Natural killer cell (primary cell): ENCODE measurements at regions not wholly inside any gene's neighbourhood (a gene's known extent, or its start where the extent isn't known, plus 50 kb on each side); places are given as distances from the start of the nearest gene placed in this dataset.

ENCODE experiments used
- ATAC-seq, 3 donors: fragments of 150-1000 bp in 2 of 3; fragments of 200-7000 bp in 1 of 3; cut with Tn5 transposase; 1 replicate in 1 of 3; 2 replicates in 2 of 3; pipeline ENCODE4 v1.10.0; 2021; ENCODE audit warnings: mild to moderate bottlenecking in 2 of 3, moderate library complexity in 2 of 3
- DNase-seq, 2 donors: peaks; one replicate each; pipeline versions ENCODE4 v3.0.0 to v3.0.0-alpha.2; 2013 to 2021; ENCODE audit warnings: mixed read lengths in 1 of 2
- H3K27ac ChIP-seq: one replicate; pipeline ENCODE4 v1.5.1; 2013; ENCODE audit warnings: mild to moderate bottlenecking, low read length
- H3K27me3 ChIP-seq: one replicate; pipeline ENCODE4 v1.6.1; 2013; ENCODE audit warnings: low read length; ENCODE audit not compliant: control insufficient read depth, insufficient read depth
- H3K36me3 ChIP-seq: one replicate; pipeline ENCODE4 v1.6.1; 2013; ENCODE audit warnings: low read length; ENCODE audit not compliant: control insufficient read depth, insufficient read depth
- H3K4me1 ChIP-seq: one replicate; pipeline ENCODE4 v1.6.1; 2013; ENCODE audit warnings: low read length; ENCODE audit not compliant: control insufficient read depth, insufficient read depth
- H3K4me3 ChIP-seq: one replicate; pipeline ENCODE4 v1.5.1; 2013; ENCODE audit warnings: low read length
- H3K9me3 ChIP-seq: one replicate; pipeline ENCODE4 v1.6.1; 2013; ENCODE audit warnings: low read length; ENCODE audit not compliant: control insufficient read depth, insufficient read depth
- H3K27ac Mint-ChIP-seq, 2 donors: one replicate each; pipeline ENCODE4 v1.8.0; 2022; ENCODE audit warnings: mild to moderate bottlenecking in 2 of 2, mixed read lengths in 2 of 2, moderate library complexity in 1 of 2
- H3K27me3 Mint-ChIP-seq, 2 donors: one replicate each; pipeline ENCODE4 v1.8.0; 2022; ENCODE audit warnings: low read depth in 2 of 2, mixed read lengths in 2 of 2
- H3K36me3 Mint-ChIP-seq: one replicate; pipeline ENCODE4 v1.8.0; 2022; ENCODE audit warnings: mixed read lengths
- H3K4me1 Mint-ChIP-seq, 2 donors: one replicate each; pipeline ENCODE4 v1.8.0; 2022; ENCODE audit warnings: mixed read lengths in 2 of 2
- H3K4me3 Mint-ChIP-seq: one replicate; pipeline ENCODE4 v1.8.0; 2022; ENCODE audit warnings: mild to moderate bottlenecking, moderate library complexity, mixed read lengths
- H3K9me3 Mint-ChIP-seq, 2 donors: one replicate each; pipeline ENCODE4 v1.8.0; 2022; ENCODE audit warnings: mixed read lengths in 2 of 2
- CTCF ChIP-seq: fragments of 200-600 bp; IDR thresholded peaks from one replicate; pipeline ENCODE4 v1.8.0; 2022; ENCODE audit warnings: antibody characterized with exemption
- WGBS: methylation state at CpG from one replicate; pipeline ENCODE4 v1.1.7; 2013; ENCODE audit warnings: missing lambda C conversion rate; ENCODE audit not compliant: insufficient coverage; 5-methylcytosine and 5-hydroxymethylcytosine counted together
- intact Hi-C: fragments of 100-400 bp; cut with micrococcal nuclease; formaldehyde crosslinking; loops from one replicate; pipeline ENCODE4 v1.14.2; 2022

GRCh38 chr11:29490938-29491337, 525.9 kb downstream of the KCNA4 start:
- Mint-ChIP-seq H3K36me3 (no peaks in the 10 kb centered on the region), H3K27ac (no peak overlapping the region), H3K4me3 (no peak overlapping the region), H3K4me1 (no peaks in the 10 kb centered on the region), H3K27me3 (no peaks in the 10 kb centered on the region), H3K9me3 (peaks cover 5 to 7% of the 10 kb centered on the region in 2 donors)
- Histone ChIP-seq H3K36me3 (no peaks in the 10 kb centered on the region), H3K27ac (no peak overlapping the region), H3K9me3 (no peaks in the 10 kb centered on the region), H3K4me1 (no peaks in the 10 kb centered on the region), H3K4me3 (no peak overlapping the region), H3K27me3 (no peaks in the 10 kb centered on the region)
- intact Hi-C loops, result no loop called here
- WGBS, result 75% methylated on average over 1 of the region's 1 CpG
- ATAC-seq (no peak), DNase-seq (no peak)
- no peak for TF ChIP-seq CTCF

- Mint-ChIP-seq H3K36me3 (no peaks in the 10 kb centered on the region), H3K4me3 (no peak overlapping the region), H3K27ac (no peak overlapping the region), H3K4me1 (no peaks in the 10 kb centered on the region), H3K27me3 (no peaks in the 10 kb centered on the region), H3K9me3 (peaks cover 5 to 9% of the 10 kb centered on the region in 2 donors)
- intact Hi-C loops, result no loop called here
- Histone ChIP-seq H3K27ac (no peak overlapping the region), H3K36me3 (no peaks in the 10 kb centered on the region), H3K27me3 (no peaks in the 10 kb centered on the region), H3K4me3 (no peak overlapping the region), H3K4me1 (no peaks in the 10 kb centered on the region), H3K9me3 (no peaks in the 10 kb centered on the region)
- no peak for TF ChIP-seq CTCF
- ATAC-seq (no peak), DNase-seq (no peak)
Measured at GRCh38 chr11:29486301-29486700, 530.5 kb downstream of the KCNA4 start.

DNA sequence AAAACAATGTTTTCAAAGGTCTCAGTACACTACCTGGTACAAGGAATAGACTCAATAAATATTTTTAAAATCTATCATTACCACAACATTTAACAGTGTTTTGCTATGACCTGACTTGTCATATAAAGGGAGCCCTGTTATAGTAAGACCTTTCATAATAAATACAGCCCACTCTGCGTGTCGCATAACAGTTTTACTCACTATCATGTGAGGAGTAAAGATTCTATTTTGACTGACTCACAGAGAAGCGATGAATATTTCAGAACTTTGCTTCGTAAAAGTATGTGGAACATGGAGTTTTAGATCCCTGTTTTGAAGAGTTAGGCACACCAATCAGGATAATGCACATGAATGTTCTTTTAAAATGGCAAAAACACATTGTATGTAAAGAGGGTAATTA, 531.2 kb downstream of the KCNA4 start:
- no peak for TF ChIP-seq CTCF
- H3K27ac Mint-ChIP-seq, result no peak overlapping the region
- 100% methylated on average over 4 of the region's 4 CpGs for WGBS
- H3K27me3 Mint-ChIP-seq, result no peaks in the 10 kb centered on the region
- Histone ChIP-seq H3K9me3 (no peaks in the 10 kb centered on the region), H3K36me3 (no peaks in the 10 kb centered on the region), H3K4me3 (no peak overlapping the region), H3K27me3 (no peaks in the 10 kb centered on the region), H3K4me1 (no peaks in the 10 kb centered on the region), H3K27ac (no peak overlapping the region)
- no peaks in the 10 kb centered on the region for H3K36me3 Mint-ChIP-seq
- peaks cover 5 to 9% of the 10 kb centered on the region in 2 donors for H3K9me3 Mint-ChIP-seq
- no peak overlapping the region for H3K4me3 Mint-ChIP-seq
- no peak for DNase-seq
- no peak for ATAC-seq
- intact Hi-C loops, result no loop called here
- H3K4me1 Mint-ChIP-seq, result no peaks in the 10 kb centered on the region

- ATAC-seq (no peak), DNase-seq (no peak)
- Mint-ChIP-seq H3K4me3 (no peak overlapping the region), H3K4me1 (no peaks in the 10 kb centered on the region), H3K36me3 (no peaks in the 10 kb centered on the region), H3K27ac (no peak overlapping the region), H3K9me3 (peaks cover 5 to 9% of the 10 kb centered on the region in 2 donors), H3K27me3 (no peaks in the 10 kb centered on the region)
- no peak for TF ChIP-seq CTCF
- Histone ChIP-seq H3K27me3 (no peaks in the 10 kb centered on the region), H3K36me3 (no peaks in the 10 kb centered on the region), H3K4me3 (no peak overlapping the region), H3K9me3 (no peaks in the 10 kb centered on the region), H3K4me1 (no peaks in the 10 kb centered on the region), H3K27ac (no peak overlapping the region)
- intact Hi-C loops, result no loop called here
- WGBS, result 83% methylated on average over 1 of the region's 1 CpG
Measured at GRCh38 chr11:29484548-29484947, 532.3 kb downstream of the KCNA4 start.
